ENCODE measurements at regions not wholly inside any gene's neighbourhood (a gene's known extent, or its start where the extent isn't known, plus 50 kb on each side); places are given as distances from the start of the nearest gene placed in this dataset.

DNA sequence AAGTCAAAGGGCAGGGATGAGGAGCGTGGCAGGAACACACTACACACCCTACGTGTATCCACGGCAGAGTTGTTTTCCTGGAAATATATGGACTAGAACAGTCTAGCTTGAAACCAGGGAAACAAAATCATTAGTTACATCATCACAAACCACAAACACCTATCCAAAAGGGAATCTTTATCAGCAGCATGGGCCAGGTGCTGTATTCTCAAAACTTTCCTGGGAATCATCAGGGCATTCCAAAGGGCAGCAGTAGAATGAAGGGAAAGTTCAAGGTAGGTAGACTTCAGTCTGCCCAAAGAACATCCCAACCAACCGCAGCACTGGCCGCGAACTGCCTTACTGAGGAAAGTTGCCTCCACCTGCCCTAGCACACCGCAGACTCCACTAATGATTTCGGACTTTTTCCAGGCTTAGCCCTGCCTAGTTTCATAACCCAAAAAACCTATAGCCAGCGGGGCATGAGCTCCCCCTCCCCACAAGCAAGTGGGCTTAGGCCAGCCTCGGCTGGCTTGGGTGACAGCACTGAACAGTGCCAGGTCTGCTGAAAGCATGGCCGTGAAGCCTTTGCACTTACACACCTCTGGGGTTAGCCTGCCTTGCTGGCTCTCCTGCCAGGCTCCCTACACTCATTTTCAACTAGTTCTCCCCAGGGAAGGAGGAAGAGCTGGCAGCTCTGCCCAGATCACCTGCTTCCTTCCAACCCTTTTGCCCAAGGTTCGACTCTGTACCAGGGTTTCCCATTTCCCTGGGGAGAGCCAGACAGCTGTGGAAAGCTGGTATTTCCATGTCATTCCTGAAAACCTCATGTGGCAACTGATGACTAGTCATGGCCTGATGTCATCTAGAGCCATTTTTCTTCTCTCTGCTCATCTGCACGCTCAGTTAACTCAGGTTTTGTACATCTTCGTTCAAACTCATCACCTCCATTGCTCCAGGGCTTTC lies 77.3 kb upstream of the UBAC2 start:
- Histone ChIP-seq H3K18ac (ENCODE audit: insufficient read length, low read depth, low read length) (no peak overlapping the region), H4K8ac (replicated peaks; ENCODE audit: insufficient read length, low read depth, low read length) (no peak overlapping the region), H3K79me2 (ENCODE audit: insufficient read depth, low read length) (no peaks in the 10 kb centered on the region), H2AFZ (ENCODE audit: low read length) (no peak overlapping the region), H4K20me1 (ENCODE audit: control insufficient read depth, insufficient read depth, insufficient read length) (no peaks in the 10 kb centered on the region), H3K27ac (ENCODE audit: insufficient read length, low read depth, low read length) (no peak overlapping the region), H2BK15ac (ENCODE audit: low read depth, low read length) (no peak overlapping the region), H2BK20ac (ENCODE audit: low read depth, low read length, poor library complexity, severe bottlenecking) (no peak overlapping the region), H3K14ac (ENCODE audit: insufficient read depth, low read length) (no peak overlapping the region), H3K23me2 (ENCODE audit: insufficient read length, low read depth, low read length, poor library complexity, severe bottlenecking) (no peaks in the 10 kb centered on the region), H2AK5ac (ENCODE audit: insufficient read length, low read length) (no peak overlapping the region), H2BK120ac (ENCODE audit: low read depth, low read length, poor library complexity, severe bottlenecking) (no peak overlapping the region), H3K9ac (ENCODE audit: extremely low read depth, insufficient read length, low read length) (no peak overlapping the region), H3K79me1 (ENCODE audit: insufficient read depth, low read depth, low read length, poor library complexity, severe bottlenecking) (no peaks in the 10 kb centered on the region), H3K56ac (ENCODE audit: insufficient read length, low read depth, low read length) (no peak overlapping the region), H4K5ac (ENCODE audit: insufficient read length, low read depth, low read length) (no peak overlapping the region), H3T11ph (ENCODE audit: low read length) (no peak overlapping the region), H2BK5ac (ENCODE audit: insufficient read length, low read length) (no peak overlapping the region), H2BK12ac (ENCODE audit: insufficient read length, low read depth, low read length) (no peak overlapping the region), H3K23ac (ENCODE audit: insufficient read length, low read depth, low read length) (no peak overlapping the region), H4K91ac (ENCODE audit: insufficient read length, low read depth, low read length) (no peak overlapping the region), H3K9me3 (ENCODE audit: control insufficient read depth, low read depth, low read length) (no peaks in the 10 kb centered on the region), H3K4ac (ENCODE audit: low read depth, low read length) (no peak overlapping the region), H3K27me3 (ENCODE audit: insufficient read depth, low read length) (no peaks in the 10 kb centered on the region; the same call in 1 of the 2 replicates), H3K4me1 (ENCODE audit: insufficient read depth, low read length) (peaks cover 4% of the 10 kb centered on the region; the same call in 1 of the 2 replicates), H3K4me2 (ENCODE audit: insufficient read depth, insufficient read length, low read length) (no peak overlapping the region)
- Mint-ChIP-seq H3K9me3 (peaks cover 7% of the 10 kb centered on the region in 2 experiments), H3K36me3 (ENCODE audit: insufficient read depth in 1 of 3, low read depth in 3 of 3) (peaks cover 0 to 8% (median 1%) of the 10 kb centered on the region in 3 experiments; a peak in 4 of 7 replicates), H3K27me3 (ENCODE audit: low read depth) (peaks cover 43% of the 10 kb centered on the region), H3K4me3 (no peak overlapping the region), H3K4me1 (peaks cover 30 to 31% of the 10 kb centered on the region in 2 experiments), H3K27ac (no peak overlapping the region)
- TF ChIP-seq, protein P1, sequence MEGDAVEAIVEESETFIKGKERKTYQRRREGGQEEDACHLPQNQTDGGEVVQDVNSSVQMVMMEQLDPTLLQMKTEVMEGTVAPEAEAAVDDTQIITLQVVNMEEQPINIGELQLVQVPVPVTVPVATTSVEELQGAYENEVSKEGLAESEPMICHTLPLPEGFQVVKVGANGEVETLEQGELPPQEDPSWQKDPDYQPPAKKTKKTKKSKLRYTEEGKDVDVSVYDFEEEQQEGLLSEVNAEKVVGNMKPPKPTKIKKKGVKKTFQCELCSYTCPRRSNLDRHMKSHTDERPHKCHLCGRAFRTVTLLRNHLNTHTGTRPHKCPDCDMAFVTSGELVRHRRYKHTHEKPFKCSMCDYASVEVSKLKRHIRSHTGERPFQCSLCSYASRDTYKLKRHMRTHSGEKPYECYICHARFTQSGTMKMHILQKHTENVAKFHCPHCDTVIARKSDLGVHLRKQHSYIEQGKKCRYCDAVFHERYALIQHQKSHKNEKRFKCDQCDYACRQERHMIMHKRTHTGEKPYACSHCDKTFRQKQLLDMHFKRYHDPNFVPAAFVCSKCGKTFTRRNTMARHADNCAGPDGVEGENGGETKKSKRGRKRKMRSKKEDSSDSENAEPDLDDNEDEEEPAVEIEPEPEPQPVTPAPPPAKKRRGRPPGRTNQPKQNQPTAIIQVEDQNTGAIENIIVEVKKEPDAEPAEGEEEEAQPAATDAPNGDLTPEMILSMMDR (conservative IDR thresholded peaks at IDR 0.05): no peak
- no peak for DNase-seq
- no CpG with 5 or more reads among the region's 14 CpGs for WGBS (ENCODE audit: extremely low coverage, insufficient read length, low lambda C conversion rate)
